ENCODE measurements at regions not wholly inside any gene's neighbourhood (a gene's known extent, or its start where the extent isn't known, plus 50 kb on each side); places are given as distances from the start of the nearest gene placed in this dataset.

DNA sequence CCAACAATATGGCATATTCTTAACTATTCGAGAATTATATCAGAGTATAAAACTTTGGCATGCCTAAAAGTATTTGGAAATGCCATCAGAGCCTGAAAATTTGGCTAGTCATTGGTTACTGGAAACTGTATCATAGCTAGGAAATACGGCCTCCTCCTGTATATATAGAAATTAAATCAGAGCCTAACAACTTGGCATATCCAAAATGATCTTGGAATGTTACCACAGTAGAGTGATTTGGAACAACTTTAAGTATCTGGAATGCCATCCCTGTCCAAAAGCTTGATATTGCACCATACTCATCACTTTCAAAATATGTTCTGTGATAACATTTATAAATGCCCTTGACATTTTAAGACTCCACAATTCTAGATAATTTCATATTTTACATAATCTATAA is 335.8 kb downstream of the SLITRK1 start:
- POLR2A ChIA-PET = no interaction called here
- TF ChIP-seq, protein P1, sequence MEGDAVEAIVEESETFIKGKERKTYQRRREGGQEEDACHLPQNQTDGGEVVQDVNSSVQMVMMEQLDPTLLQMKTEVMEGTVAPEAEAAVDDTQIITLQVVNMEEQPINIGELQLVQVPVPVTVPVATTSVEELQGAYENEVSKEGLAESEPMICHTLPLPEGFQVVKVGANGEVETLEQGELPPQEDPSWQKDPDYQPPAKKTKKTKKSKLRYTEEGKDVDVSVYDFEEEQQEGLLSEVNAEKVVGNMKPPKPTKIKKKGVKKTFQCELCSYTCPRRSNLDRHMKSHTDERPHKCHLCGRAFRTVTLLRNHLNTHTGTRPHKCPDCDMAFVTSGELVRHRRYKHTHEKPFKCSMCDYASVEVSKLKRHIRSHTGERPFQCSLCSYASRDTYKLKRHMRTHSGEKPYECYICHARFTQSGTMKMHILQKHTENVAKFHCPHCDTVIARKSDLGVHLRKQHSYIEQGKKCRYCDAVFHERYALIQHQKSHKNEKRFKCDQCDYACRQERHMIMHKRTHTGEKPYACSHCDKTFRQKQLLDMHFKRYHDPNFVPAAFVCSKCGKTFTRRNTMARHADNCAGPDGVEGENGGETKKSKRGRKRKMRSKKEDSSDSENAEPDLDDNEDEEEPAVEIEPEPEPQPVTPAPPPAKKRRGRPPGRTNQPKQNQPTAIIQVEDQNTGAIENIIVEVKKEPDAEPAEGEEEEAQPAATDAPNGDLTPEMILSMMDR (IDR thresholded peaks at IDR 0.05; ENCODE audit: insufficient read depth, low read length, missing control alignments) = no peak
- no peak overlapping the region for H3K4me3 ChIP-seq (ENCODE audit: low read depth, low read length)
- no peak for DNase-seq (ENCODE audit: low read depth, low spot score)
- CTCF ChIA-PET = no interaction called here

DNA sequence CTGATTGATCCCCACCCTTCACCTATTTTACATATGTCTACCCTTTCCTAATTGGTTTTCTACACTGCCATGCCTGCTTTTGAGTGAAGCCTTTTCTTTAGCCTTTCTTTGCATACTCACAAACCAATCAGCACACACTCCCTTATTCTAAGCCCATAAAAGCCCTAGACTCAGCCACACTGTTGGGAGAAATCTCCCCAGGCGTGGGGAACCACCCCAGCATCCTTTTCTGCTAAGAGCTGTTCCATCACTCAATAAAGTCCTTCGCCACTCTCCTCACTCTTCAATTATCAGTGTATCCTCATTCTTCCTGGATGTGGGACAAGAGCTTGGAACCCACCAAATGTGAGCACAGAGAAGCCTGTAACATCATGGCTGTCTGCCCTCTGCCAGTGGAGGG is 343.6 kb downstream of the SLITRK1 start:
- POLR2A ChIA-PET = no interaction called here
- TF ChIP-seq, protein P1 (IDR thresholded peaks at IDR 0.05; ENCODE audit: insufficient read depth, low read length, missing control alignments) = no peak
- CTCF ChIA-PET = no interaction called here

DNA sequence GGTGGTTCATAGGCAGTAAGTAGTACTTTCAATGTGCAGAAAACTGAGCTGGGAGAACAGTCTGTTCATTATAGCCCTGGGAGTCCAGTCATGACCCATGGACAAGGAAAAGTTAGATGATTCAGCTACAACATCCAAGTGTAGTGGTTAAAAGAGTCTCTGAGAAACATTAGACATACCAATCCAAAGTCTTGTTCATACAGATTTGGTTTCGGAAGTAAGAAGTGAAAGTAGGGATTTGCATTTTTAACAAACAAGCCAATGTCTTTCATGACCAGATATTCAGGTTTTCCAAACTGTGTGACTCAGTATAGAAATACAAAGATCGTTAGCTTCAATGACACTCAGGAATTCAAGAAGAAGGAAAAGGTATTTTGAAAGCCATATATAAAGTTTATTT is 345.3 kb downstream of the SLITRK1 start:
- no peak for DNase-seq (ENCODE audit: low read depth, low spot score)
- CTCF ChIA-PET = no interaction called here
- no peak overlapping the region for H3K4me3 ChIP-seq (ENCODE audit: low read depth, low read length)
- TF ChIP-seq, protein P1 (IDR thresholded peaks at IDR 0.05; ENCODE audit: insufficient read depth, low read length, missing control alignments) = no peak
- POLR2A ChIA-PET = no interaction called here

More for the DNA sequence above, 343.6 kb downstream of the SLITRK1 start:
- DNase-seq (ENCODE audit: low read depth, low spot score) = no peak
- H3K4me3 ChIP-seq (ENCODE audit: low read depth, low read length) = no peak overlapping the region

DNA sequence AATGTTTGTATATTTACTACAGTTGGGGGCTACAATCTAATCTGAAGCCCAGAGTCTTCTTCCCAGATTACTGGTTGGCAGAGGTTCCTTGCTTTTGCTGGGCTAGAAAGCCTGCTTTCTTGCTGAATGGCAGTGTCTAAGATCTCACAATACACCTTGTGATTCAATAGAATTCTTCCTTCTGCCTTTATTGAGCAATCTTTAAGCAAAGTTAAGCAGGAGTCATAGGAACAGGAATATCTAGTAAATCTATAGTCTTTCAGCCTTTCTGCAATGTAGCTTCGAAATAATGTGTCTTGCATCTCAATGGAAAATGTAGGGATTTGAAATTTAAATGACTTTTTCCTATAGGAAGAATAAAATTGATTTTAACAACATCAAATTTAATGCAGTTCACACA is 346.1 kb downstream of the SLITRK1 start:
- no peak overlapping the region for H3K4me3 ChIP-seq (ENCODE audit: low read depth, low read length)
- POLR2A ChIA-PET = no interaction called here
- TF ChIP-seq, protein P1 (IDR thresholded peaks at IDR 0.05; ENCODE audit: insufficient read depth, low read length, missing control alignments) = no peak
- DNase-seq (ENCODE audit: low read depth, low spot score) = no peak
- CTCF ChIA-PET = no interaction called here

DNA sequence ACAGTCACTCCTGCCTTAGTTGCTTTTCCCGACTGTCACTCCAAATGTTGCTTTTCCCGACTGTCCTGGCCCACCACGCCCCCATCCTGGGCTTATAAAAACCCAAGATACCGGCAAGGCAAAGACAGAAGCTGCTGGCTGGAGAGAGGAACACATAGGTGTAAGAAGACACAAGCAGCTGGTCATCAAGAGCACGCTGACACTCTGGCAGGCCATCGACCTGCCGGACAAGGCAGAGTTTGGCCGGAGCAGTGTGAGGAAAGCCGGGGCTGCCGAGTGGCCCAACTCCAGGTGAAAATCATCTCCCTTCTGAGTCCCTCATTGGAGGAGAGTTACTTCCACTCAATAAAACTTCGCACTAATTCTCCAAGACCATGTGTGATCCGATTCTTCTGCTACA is 349.5 kb downstream of the SLITRK1 start:
- ChIA-PET POLR2A (no interaction called here), CTCF (no interaction called here)
- TF ChIP-seq, protein P1 (IDR thresholded peaks at IDR 0.05; ENCODE audit: insufficient read depth, low read length, missing control alignments) = no peak
- DNase-seq (ENCODE audit: low read depth, low spot score) = no peak
- no peak overlapping the region for H3K4me3 ChIP-seq (ENCODE audit: low read depth, low read length)

DNA sequence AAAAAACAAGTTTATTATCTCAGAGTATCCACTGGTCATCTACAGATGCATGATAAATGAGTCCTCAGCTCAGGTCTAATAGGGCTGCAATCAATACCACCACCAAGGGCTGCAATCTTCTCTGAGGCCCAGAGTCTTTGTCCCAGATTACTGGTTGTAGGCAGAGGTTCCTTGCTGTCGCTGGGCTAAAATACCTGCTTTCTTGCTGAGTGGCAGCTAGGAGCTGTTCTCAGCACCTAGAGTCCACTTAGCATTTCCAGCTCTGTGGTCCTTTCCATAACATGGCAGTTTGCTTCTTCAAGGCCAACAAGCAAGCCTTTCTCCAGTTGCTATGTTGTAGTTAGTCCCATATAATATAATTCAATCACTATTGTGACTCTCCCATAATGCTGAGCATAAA is 351.3 kb downstream of the SLITRK1 start:
- H3K4me3 ChIP-seq (ENCODE audit: low read depth, low read length) = no peak overlapping the region
- ChIA-PET CTCF (no interaction called here), POLR2A (no interaction called here)
- no peak for DNase-seq (ENCODE audit: low read depth, low spot score)
- TF ChIP-seq, protein P1 (IDR thresholded peaks at IDR 0.05; ENCODE audit: insufficient read depth, low read length, missing control alignments) = no peak
